IMR-90 (cell line): ENCODE measurements at regions not wholly inside any gene's neighbourhood (a gene's known extent, or its start where the extent isn't known, plus 50 kb on each side); places are given as distances from the start of the nearest gene placed in this dataset.

ENCODE experiments used
- ATAC-seq: fragments of 200-7000 bp; cut with Tn5 transposase; 2 replicates; pipeline ENCODE4 v1.9.1; 2020; ENCODE audit warnings: low read depth, mild to moderate bottlenecking, moderate library complexity
- BruUV-seq: library from RNA; stranded (reverse); fragments of 400-500 nt; replicated peaks from 2 replicates; lab custom pipeline; 2021; lab: Mats Ljungman, UMichigan
- CTCF ChIA-PET: fragments of 300-600 bp; formaldehyde crosslinking; extraction: SDS; loops from one replicate; lab custom pipeline; 2021; ENCODE audit warnings: antibody characterized with exemption; lab: Yijun Ruan, JAX
- POLR2A ChIA-PET: fragments of 300-600 bp; sonication (Branson Sonifier 250); formaldehyde crosslinking; loops from one replicate; lab custom pipeline; 2022; ENCODE audit warnings: antibody characterized with exemption; ENCODE audit not compliant: unreplicated experiment; lab: Charles Lee
- DNase-seq: peaks from one replicate; pipeline ENCODE4 v3.0.0; 2013
- H2AFZ ChIP-seq: replicated peaks from 2 replicates; pipeline ENCODE3; 2013; ENCODE audit warnings: low read length, mild to moderate bottlenecking; ENCODE audit not compliant: poor library complexity
- H2AK5ac ChIP-seq: 2 replicates; pipeline ENCODE4 v1.6.1; 2013; ENCODE audit warnings: low read depth, low read length, inconsistent platforms
- H2AK9ac ChIP-seq: replicated peaks from 2 replicates; pipeline ENCODE3; 2013; ENCODE audit warnings: mild to moderate bottlenecking, low read depth, low read length, moderate library complexity; ENCODE audit not compliant: poor library complexity
- H2BK120ac ChIP-seq: 2 replicates; pipeline ENCODE4 v1.6.1; 2013; ENCODE audit warnings: low read depth, low read length, inconsistent platforms
- H2BK15ac ChIP-seq: 3 replicates; pipeline ENCODE4 v1.6.1; 2013; ENCODE audit warnings: low read depth, low read length, inconsistent platforms
- H2BK20ac ChIP-seq: 2 replicates; pipeline ENCODE4 v1.6.1; 2013; ENCODE audit warnings: low read depth, mild to moderate bottlenecking, inconsistent platforms, low read length, moderate library complexity
- H2BK5ac ChIP-seq: 2 replicates; pipeline ENCODE4 v1.6.1; 2013; ENCODE audit warnings: mild to moderate bottlenecking, low read depth, low read length, inconsistent platforms; ENCODE audit not compliant: poor library complexity, severe bottlenecking
- H3K14ac ChIP-seq: replicated peaks from 2 replicates; pipeline ENCODE4 v1.6.1; 2013; ENCODE audit warnings: low read depth, low read length, inconsistent platforms
- H3K18ac ChIP-seq: 2 replicates; pipeline ENCODE4 v1.6.1; 2013; ENCODE audit warnings: low read depth, low read length, control low read depth
- H3K23ac ChIP-seq: 2 replicates; pipeline ENCODE4 v1.6.1; 2013; ENCODE audit warnings: low read depth, low read length, inconsistent platforms
- H3K27ac ChIP-seq: 2 replicates; pipeline ENCODE4 v1.5.1; 2013; ENCODE audit warnings: mild to moderate bottlenecking, control low read depth, low read length; ENCODE audit not compliant: insufficient read depth
- H3K27me3 ChIP-seq: 2 replicates; pipeline ENCODE4 v1.6.1; 2013; ENCODE audit warnings: low read length; ENCODE audit not compliant: control insufficient read depth, insufficient read depth
- H3K36me3 ChIP-seq: 2 replicates; pipeline ENCODE4 v1.6.1; 2013; ENCODE audit warnings: low read length, mixed read lengths; ENCODE audit not compliant: control insufficient read depth, insufficient read depth
- H3K4ac ChIP-seq: 2 replicates; pipeline ENCODE4 v1.6.1; 2013; ENCODE audit warnings: low read depth, low read length, inconsistent platforms
- H3K4me1 ChIP-seq: 2 replicates; pipeline ENCODE4 v1.6.1; 2013; ENCODE audit warnings: low read length, mixed read lengths; ENCODE audit not compliant: control insufficient read depth, insufficient read depth
- H3K4me2 ChIP-seq: 2 replicates; pipeline ENCODE4 v1.6.1; 2013; ENCODE audit warnings: low read depth, mild to moderate bottlenecking, control low read depth, low read length, moderate library complexity
- H3K4me3 ChIP-seq: 2 replicates; pipeline ENCODE4 v1.5.1; 2013; ENCODE audit warnings: low read depth, mild to moderate bottlenecking, control low read depth, low read length, moderate library complexity; ENCODE audit not compliant: insufficient read depth
- H3K56ac ChIP-seq: 2 replicates; pipeline ENCODE4 v1.6.1; 2013; ENCODE audit warnings: low read length, inconsistent platforms; ENCODE audit not compliant: insufficient read depth; ENCODE audit errors: extremely low read depth
- H3K79me1 ChIP-seq, 2 experiments: 2 replicates each; pipeline ENCODE4 v1.6.1; 2013; ENCODE audit warnings: low read length in 2 of 2, inconsistent platforms in 1 of 2, low read depth in 1 of 2
- H3K9ac ChIP-seq: 2 replicates; pipeline ENCODE4 v1.6.1; 2013; ENCODE audit warnings: low read depth, low read length, control low read depth
- H3K9me1 ChIP-seq: 2 replicates; pipeline ENCODE4 v1.6.1; 2013; ENCODE audit warnings: low read length, inconsistent platforms; ENCODE audit not compliant: insufficient read depth
- H3K9me3 ChIP-seq: 2 replicates; pipeline ENCODE4 v1.6.1; 2013; ENCODE audit warnings: low read length; ENCODE audit not compliant: control insufficient read depth, insufficient read depth
- H4K20me1 ChIP-seq: 2 replicates; pipeline ENCODE4 v1.6.1; 2013; ENCODE audit warnings: low read length, inconsistent platforms; ENCODE audit not compliant: insufficient read depth
- H4K5ac ChIP-seq: 2 replicates; pipeline ENCODE4 v1.6.1; 2013; ENCODE audit warnings: mild to moderate bottlenecking, low read depth, low read length, control low read depth
- H4K8ac ChIP-seq, 2 experiments: 2 replicates each; pipeline ENCODE4 v1.6.1; 2013; ENCODE audit warnings: low read depth in 2 of 2, low read length in 2 of 2, control low read depth in 1 of 2, inconsistent platforms in 1 of 2
- H4K91ac ChIP-seq: 2 replicates; pipeline ENCODE4 v1.6.1; 2013; ENCODE audit warnings: low read depth, low read length, inconsistent platforms; ENCODE audit not compliant: insufficient read depth
- ELK1 ChIP-seq: fragments of 150-350 bp; IDR thresholded peaks from 2 replicates; pipeline ENCODE4 v1.6.1; 2016; ENCODE audit warnings: low read depth, mild to moderate bottlenecking, low read length, moderate library complexity, borderline replicate concordance
- MXI1 ChIP-seq: IDR thresholded peaks from 2 replicates; pipeline ENCODE4 v1.6.1; 2012; ENCODE audit warnings: low read depth, mild to moderate bottlenecking, low read length, moderate library complexity, borderline replicate concordance
- NFE2L2 ChIP-seq: fragments of 150-350 bp; IDR thresholded peaks from 2 replicates; pipeline ENCODE4 v1.6.1; 2016; ENCODE audit warnings: low read depth, mild to moderate bottlenecking, low read length
- POLR2A ChIP-seq: IDR thresholded peaks from 2 replicates; pipeline ENCODE4 v1.6.1; 2012; ENCODE audit warnings: mild to moderate bottlenecking, low read depth, low read length
- RFX5 ChIP-seq: IDR thresholded peaks from 2 replicates; pipeline ENCODE4 v1.8.0; 2012; ENCODE audit warnings: low read depth, mild to moderate bottlenecking, low read length, moderate library complexity
- WGBS, 2 experiments: methylation state at CpG; one replicate each; pipeline versions ENCODE4 v1.1.5 to v1.1.7; 2013; ENCODE audit warnings: missing lambda C conversion rate in 2 of 2; ENCODE audit not compliant: insufficient read length in 1 of 2; ENCODE audit errors: extremely low coverage in 2 of 2; 5-methylcytosine and 5-hydroxymethylcytosine counted together
- dilution Hi-C: fragments of 300-500 bp; cut with HindIII; formaldehyde crosslinking; loops from one replicate; pipeline ENCODE4 v1.14.3; 2018; ENCODE audit warnings: low sequenced_read_pairs; ENCODE audit not compliant: unreplicated experiment
- in situ Hi-C: fragments of 300-500 bp; cut with MboI; formaldehyde crosslinking; loops from 3 replicates; pipeline ENCODE4 v1.14.3; 2019; ENCODE audit warnings: low sequenced_read_pairs, inconsistent platforms, mixed read lengths
- intact Hi-C: fragments of 100-400 bp; cut with micrococcal nuclease; formaldehyde crosslinking; loops from 2 replicates; pipeline ENCODE4 v1.10.0; 2022

- no peak overlapping the region for H2BK5ac ChIP-seq
- H2AK5ac ChIP-seq = no peak overlapping the region
- H3K4me1 ChIP-seq = no peaks in the 10 kb centered on the region
- H2BK120ac ChIP-seq = no peak overlapping the region
- no peak overlapping the region for H4K91ac ChIP-seq
- no peak overlapping the region for H3K4ac ChIP-seq
- H4K20me1 ChIP-seq = no peaks in the 10 kb centered on the region
- H3K27ac ChIP-seq = no peak overlapping the region
- BruUV-seq = no TSS peak
- H2BK20ac ChIP-seq = no peak overlapping the region
- ATAC-seq (no peak), DNase-seq (no peak)
- H3K4me2 ChIP-seq = no peak overlapping the region
- H3K18ac ChIP-seq = no peak overlapping the region
- H4K5ac ChIP-seq = no peak overlapping the region
- 0 out of 2 replicates have a peak, but pooled peaks cover 1% of the 10 kb centered on the region for H3K9me3 ChIP-seq
- ChIA-PET POLR2A (no interaction called here), CTCF (no interaction called here)
- H3K9ac ChIP-seq = no peak overlapping the region
- H2BK15ac ChIP-seq = no peak overlapping the region
- dilution Hi-C loops (no loop called here), in situ Hi-C loops (no loop called here), intact Hi-C loops (loop anchor here (10.0 kb wide), 1 partner anchor 203 kb away; no protein-coding TSS in a partner anchor)
- no peak overlapping the region for H3K23ac ChIP-seq
- no peak overlapping the region for H3K4me3 ChIP-seq
- no peak overlapping the region for H3K56ac ChIP-seq
- H4K8ac ChIP-seq = no peak overlapping the region
- no peaks in the 10 kb centered on the region for H3K27me3 ChIP-seq
- TF ChIP-seq ELK1 (no peak), POLR2A (no peak), MXI1 (no peak), NFE2L2 (no peak), RFX5 (no peak)
- H3K36me3 ChIP-seq = no peaks in the 10 kb centered on the region
- no peaks in the 10 kb centered on the region for H3K79me1 ChIP-seq
- no peaks in the 10 kb centered on the region for H3K9me1 ChIP-seq
- no peak overlapping the region for H2AK9ac ChIP-seq
- WGBS, 2 experiments = 60% methylated on average over 1 of the region's 2 CpGs; no CpG with 5 or more reads in 1 of the 2 experiments
- no peak overlapping the region for H3K14ac ChIP-seq
- H2AFZ ChIP-seq = no peak overlapping the region
Observed at GRCh38 chr9:82651474-82651873, 411.5 kb downstream of the RASEF start.
